ENCODE measurements at regions not wholly inside any gene's neighbourhood (a gene's known extent, or its start where the extent isn't known, plus 50 kb on each side); places are given as distances from the start of the nearest gene placed in this dataset.
"Not testable (repeated sequence)": the region's sequence is repeated elsewhere in the genome, so short reads cannot be mapped to it uniquely, and the experiment has no call there.

GRCh38 chr1:25171013-25171412 lies 61.3 kb downstream of the SYF2 start:
- H3K4me3 ChIP-seq; DNase-seq; H3K4me1 ChIP-seq; H3K27me3 ChIP-seq; ATAC-seq; H3K36me3 ChIP-seq; H3K9me3 ChIP-seq; in situ Hi-C loops (cut with MboI; ENCODE audit: low sequenced_read_pairs in 4 of 4); intact Hi-C loops (cut with DNase I; ENCODE audit: low total_unique reads); H3K27ac ChIP-seq: not testable (repeated sequence)

DNA sequence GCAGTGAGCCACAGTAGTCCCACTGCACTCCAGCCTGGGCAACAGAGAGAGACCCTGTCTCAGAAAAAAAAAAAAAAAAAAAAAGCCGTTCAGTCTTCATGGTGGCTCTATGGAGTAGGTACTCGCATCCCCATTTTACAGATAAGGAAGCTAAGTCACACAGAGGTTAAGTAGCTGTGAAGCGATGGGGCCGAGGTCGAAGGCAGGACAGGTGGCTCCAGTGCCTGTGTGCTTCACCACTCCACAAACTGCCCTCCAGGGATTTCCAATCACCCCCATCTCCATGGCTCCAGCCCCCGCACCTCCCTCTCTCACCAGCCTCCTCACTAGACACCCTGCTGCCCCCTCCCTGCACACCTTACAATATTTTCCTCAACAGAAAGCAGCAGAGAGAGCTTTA lies 61.9 kb downstream of the SYF2 start:
- no peaks in the 10 kb centered on the region for H3K36me3 ChIP-seq
- no peak overlapping the region for H3K4me3 ChIP-seq
- intact Hi-C loops (cut with DNase I; ENCODE audit: low total_unique reads): no loop called here
- DNase-seq (no peak), ATAC-seq (no peak)
- in situ Hi-C loops (cut with MboI; ENCODE audit: low sequenced_read_pairs in 4 of 4): no loop called here
- no peaks in the 10 kb centered on the region for H3K27me3 ChIP-seq
- H3K27ac ChIP-seq: no peak overlapping the region
- no peaks in the 10 kb centered on the region for H3K9me3 ChIP-seq
- TF ChIP-seq, protein P1, sequence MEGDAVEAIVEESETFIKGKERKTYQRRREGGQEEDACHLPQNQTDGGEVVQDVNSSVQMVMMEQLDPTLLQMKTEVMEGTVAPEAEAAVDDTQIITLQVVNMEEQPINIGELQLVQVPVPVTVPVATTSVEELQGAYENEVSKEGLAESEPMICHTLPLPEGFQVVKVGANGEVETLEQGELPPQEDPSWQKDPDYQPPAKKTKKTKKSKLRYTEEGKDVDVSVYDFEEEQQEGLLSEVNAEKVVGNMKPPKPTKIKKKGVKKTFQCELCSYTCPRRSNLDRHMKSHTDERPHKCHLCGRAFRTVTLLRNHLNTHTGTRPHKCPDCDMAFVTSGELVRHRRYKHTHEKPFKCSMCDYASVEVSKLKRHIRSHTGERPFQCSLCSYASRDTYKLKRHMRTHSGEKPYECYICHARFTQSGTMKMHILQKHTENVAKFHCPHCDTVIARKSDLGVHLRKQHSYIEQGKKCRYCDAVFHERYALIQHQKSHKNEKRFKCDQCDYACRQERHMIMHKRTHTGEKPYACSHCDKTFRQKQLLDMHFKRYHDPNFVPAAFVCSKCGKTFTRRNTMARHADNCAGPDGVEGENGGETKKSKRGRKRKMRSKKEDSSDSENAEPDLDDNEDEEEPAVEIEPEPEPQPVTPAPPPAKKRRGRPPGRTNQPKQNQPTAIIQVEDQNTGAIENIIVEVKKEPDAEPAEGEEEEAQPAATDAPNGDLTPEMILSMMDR (IDR thresholded peaks at IDR 0.05 in 4 of 5, conservative IDR thresholded peaks at IDR 0.05 in 1 of 5): no peak
- no peak for TF ChIP-seq POLR2A (IDR thresholded peaks at IDR 0.05)
- no peaks in the 10 kb centered on the region for H3K4me1 ChIP-seq

- no peak for ATAC-seq
- intact Hi-C loops (cut with DNase I; ENCODE audit: low total_unique reads) (no loop called here), in situ Hi-C loops (cut with MboI; ENCODE audit: low sequenced_read_pairs in 4 of 4) (no loop called here)
- Histone ChIP-seq H3K4me1 (no peaks in the 10 kb centered on the region), H3K36me3 (no peaks in the 10 kb centered on the region), H3K4me3 (no peak overlapping the region), H3K27ac (no peak overlapping the region), H3K27me3 (no peaks in the 10 kb centered on the region), H3K9me3 (no peaks in the 10 kb centered on the region)
- TF ChIP-seq POLR2A (IDR thresholded peaks at IDR 0.05): no peak
- TF ChIP-seq, protein P1 (IDR thresholded peaks at IDR 0.05 in 4 of 5, conservative IDR thresholded peaks at IDR 0.05 in 1 of 5): no peak
- no peak for DNase-seq
Measured at GRCh38 chr1:25169610-25170009, 62.7 kb downstream of the SYF2 start.

DNA sequence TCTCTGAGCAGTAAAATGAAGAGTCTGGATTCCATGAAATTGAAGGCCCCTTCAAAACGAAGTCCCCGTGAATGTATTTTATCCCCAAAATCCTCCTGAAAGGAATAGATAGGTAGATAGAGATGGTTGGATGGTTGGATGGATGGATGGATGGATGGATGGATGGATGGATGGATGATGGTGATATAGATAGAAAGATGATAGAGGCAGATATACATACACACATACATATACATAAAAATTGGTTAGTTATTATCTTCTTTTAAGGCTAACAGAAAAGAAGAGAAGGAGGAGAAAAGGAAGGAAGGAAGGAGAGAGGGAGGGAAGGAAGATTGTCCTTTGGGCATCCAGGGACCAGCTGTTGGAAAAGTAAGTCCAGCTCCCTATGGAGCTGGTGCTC lies 63.1 kb downstream of the SYF2 start:
- no peak for TF ChIP-seq POLR2A (IDR thresholded peaks at IDR 0.05)
- TF ChIP-seq, protein P1 (IDR thresholded peaks at IDR 0.05 in 4 of 5, conservative IDR thresholded peaks at IDR 0.05 in 1 of 5): no peak
- intact Hi-C loops (cut with DNase I; ENCODE audit: low total_unique reads): no loop called here
- Histone ChIP-seq H3K4me3 (no peak overlapping the region), H3K9me3 (no peaks in the 10 kb centered on the region), H3K27me3 (no peaks in the 10 kb centered on the region), H3K27ac (no peak overlapping the region), H3K4me1 (no peaks in the 10 kb centered on the region), H3K36me3 (no peaks in the 10 kb centered on the region)
- ATAC-seq: no peak
- in situ Hi-C loops (cut with MboI; ENCODE audit: low sequenced_read_pairs in 4 of 4): no loop called here
- no peak for DNase-seq

DNA sequence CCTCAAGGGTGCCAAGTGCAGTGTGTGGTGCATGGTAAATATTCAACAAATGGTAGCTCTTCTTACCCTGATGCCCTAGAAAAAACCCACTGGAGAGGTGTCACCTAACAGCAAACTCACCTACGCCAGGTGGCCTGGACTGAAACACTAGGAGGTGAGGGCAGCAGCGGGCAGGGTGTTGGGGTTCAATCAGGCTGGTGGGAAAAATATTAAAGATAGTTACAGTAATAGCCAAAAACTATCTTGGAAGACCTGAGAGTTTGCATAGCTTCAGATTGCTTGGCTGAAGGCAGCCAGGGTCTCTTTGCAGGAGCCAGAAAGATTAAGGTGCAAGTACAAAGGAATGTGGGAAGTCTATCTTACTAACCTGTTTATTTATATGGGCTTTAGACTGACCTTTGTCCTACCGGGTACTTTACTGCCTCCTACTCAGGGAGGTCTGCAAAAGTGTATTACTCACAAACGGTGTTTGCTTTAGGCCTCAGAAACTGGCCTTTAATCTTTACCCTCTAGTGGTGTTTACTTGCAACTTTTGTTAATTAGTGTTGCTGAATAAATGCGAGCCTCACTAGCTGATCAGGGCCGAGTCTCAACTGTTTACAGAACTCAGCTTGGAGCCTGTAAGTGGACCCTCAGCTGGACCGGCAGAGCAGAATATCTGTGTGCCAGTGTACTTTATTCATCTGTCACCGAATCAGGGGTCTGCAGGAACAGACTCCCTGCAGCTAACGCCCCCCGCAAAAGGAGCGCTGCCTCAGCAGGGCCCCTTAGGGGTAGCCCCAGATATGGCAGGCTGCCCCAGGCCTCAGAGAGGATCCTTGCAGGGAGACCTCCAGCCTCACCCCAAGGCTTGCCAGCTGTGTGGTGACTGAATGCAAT lies 63.9 kb downstream of the SYF2 start:
- in situ Hi-C loops (cut with MboI; ENCODE audit: low sequenced_read_pairs in 4 of 4): no loop called here

More for the DNA sequence above, 63.9 kb downstream of the SYF2 start:
- H3K36me3 ChIP-seq: no peaks in the 10 kb centered on the region
- TF ChIP-seq, protein P1 (IDR thresholded peaks at IDR 0.05 in 4 of 5, conservative IDR thresholded peaks at IDR 0.05 in 1 of 5): no peak
- TF ChIP-seq POLR2A (IDR thresholded peaks at IDR 0.05): no peak
- intact Hi-C loops (cut with DNase I; ENCODE audit: low total_unique reads): no loop called here
- no peak overlapping the region for H3K4me3 ChIP-seq
- H3K4me1 ChIP-seq: no peaks in the 10 kb centered on the region
- no peaks in the 10 kb centered on the region for H3K9me3 ChIP-seq
- H3K27me3 ChIP-seq: no peaks in the 10 kb centered on the region
- no peak for ATAC-seq
- DNase-seq: no peak
- no peak overlapping the region for H3K27ac ChIP-seq
